Epithelial cell of prostate (primary cell): ENCODE measurements at regions not wholly inside any gene's neighbourhood (a gene's known extent, or its start where the extent isn't known, plus 50 kb on each side); places are given as distances from the start of the nearest gene placed in this dataset.

Source experiments
- DNase-seq: peaks from one replicate; pipeline ENCODE4 v3.0.0-alpha.2; 2011; ENCODE audit warnings: low read depth, low spot score
- H3K27ac ChIP-seq: fragments of 450-650 bp; 2 replicates; pipeline ENCODE4 v1.5.1; 2017; ENCODE audit warnings: mild to moderate bottlenecking

DNA sequence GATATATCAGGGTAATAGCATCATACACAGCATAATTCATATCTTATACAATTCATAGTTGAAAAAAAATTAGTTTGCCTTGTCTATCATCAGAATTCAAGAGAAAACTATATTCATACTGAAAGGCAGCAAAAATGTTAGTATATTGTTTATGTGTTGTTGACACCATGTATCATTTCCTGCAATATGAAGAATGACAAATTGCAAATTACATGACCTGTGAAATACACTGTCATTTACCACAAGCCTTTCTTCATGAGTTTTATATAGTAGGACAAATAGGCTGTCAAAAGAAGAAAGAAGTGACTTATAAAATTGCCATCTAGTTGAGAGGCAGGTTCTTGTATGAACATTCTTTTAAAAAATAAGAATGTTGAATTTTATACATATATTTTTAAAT is 1136.3 kb upstream of the CDH9 start:
- H3K27ac ChIP-seq, result no peak overlapping the region
- DNase-seq, result no peak

DNA sequence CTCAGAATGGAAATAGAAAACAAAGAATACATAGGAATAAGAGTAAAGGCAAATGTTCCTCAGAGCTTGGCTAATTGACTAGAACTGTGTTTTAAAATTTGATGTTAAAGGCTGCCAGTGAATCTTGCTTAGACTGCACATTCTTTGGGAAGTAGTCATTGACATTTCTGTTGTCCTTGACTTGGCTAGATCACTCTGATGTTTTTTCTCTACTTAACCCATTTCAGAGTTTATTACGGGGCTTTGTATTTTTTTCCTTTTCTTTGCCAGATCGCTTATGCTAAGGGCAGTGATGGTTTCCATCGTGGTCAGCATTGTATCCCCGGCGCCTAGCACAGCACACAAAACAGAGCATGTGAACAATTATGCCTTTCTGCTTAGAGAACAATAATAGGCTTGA is 1126.7 kb upstream of the CDH9 start:
- no peak for DNase-seq
- no peak overlapping the region for H3K27ac ChIP-seq

DNA sequence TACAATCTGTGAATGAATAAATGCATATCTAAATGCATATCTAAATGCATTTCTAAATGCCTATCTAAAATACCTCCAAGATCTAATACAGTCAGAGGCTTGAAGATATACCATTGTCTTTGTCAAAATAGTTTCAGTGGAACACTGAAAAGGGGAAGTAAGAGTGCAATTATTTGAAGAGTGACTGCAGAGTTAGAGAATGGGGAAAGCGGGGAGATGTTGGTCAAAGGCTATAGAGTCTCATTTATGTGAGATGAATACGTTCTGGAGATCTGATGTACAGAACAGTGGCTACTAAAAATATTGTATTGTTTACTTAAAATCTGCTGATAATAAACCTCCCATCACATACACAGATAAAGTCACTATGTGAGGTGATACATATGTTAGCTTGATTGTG is 1126.2 kb upstream of the CDH9 start:
- DNase-seq, result no peak
- H3K27ac ChIP-seq, result no peak overlapping the region

DNA sequence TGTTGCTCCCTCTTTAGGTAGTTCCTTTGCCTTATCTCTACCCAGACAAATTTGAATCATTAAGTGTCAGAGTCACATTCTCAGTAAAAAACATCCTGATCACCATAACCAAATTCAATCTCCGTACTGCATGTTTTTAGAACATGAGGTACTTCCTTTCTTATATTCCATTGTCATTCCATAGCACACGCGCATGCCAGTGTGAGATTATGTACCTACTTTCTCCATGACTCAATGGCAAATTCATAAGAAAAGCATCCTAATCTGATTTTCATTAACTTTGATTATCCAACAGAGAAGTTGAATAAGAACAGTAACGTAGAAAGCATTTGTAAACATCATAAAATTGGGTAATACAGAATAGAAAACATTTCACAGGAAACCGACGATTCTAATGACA is 1118.6 kb upstream of the CDH9 start:
- DNase-seq, result no peak
- no peak overlapping the region for H3K27ac ChIP-seq

DNA sequence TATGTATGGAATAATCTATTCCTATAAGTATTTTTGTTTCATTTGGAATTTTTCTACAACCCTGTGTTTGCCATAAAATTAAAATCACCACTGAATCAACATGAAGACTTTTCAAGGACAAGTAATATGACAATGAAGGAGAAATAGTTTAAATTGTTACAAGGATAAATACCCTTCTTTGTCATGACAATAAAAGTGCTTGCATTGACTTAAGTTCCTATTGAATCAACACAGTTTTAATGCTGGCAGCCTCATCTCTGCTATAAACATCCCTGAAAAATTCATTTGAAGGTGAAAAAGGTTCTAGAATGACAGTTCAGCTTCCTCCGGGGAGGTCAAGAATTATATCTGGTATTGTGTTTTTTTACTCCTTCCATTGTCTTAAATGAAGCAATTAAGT is 1105.1 kb upstream of the CDH9 start:
- H3K27ac ChIP-seq, result no peak overlapping the region
- DNase-seq, result no peak

DNA sequence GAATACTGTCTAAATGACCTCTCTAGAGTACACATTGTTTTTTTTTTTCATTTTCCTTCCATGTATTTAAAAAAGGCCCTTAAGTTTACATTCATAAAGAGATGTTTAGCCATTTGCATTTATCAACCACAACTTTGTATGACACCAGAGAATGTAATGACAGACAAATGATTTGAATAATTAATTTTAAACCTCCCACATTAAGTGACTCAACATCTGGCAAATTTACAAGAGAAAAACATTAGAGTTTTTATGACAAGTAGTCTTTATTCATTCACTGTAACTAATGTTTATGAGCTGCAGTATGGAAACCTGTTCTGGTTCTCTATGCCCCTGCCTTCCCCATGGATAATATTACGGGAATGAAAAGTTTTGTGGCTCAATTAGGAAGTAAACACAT is 1093.8 kb upstream of the CDH9 start:
- no peak for DNase-seq
- no peak overlapping the region for H3K27ac ChIP-seq

DNA sequence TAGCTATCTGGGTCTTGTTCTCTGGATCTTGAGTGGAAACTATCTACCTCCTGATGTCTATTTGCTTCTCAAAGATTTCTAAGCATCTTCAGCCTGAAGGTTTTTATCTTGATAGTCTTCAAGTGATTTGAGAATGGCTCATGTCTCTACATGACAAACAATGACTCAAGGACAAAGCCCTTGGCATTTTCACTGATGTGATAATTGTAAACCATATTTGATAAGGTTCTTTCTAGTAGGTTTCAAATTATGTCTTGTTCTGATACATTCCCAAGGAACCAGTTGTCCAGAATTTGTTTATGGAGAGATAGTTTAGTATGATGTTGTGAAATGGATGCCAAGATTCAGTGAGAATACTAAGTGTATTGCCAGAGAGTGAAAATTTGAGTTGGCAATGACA is 1079.3 kb upstream of the CDH9 start:
- no peak overlapping the region for H3K27ac ChIP-seq
- DNase-seq, result no peak

DNA sequence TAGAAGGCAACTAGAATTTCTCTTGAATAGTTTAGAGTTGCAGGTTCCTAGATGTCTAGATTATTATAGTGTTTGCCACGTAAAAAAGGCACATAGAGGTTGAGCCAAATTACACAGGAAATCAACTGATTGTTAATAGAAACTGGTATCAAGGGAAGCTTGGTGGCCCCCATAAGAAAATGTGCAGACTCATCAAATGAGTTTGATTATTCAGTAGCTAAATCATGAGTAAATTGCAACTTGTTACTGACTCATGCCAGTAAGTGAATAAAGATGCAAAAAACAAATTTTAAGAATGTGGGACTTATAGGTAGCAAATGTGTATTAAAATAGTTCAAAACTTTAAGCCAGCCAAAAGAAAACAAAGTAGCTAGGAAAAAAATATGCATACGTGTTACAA is 1078.9 kb upstream of the CDH9 start:
- DNase-seq, result no peak
- H3K27ac ChIP-seq, result no peak overlapping the region

DNA sequence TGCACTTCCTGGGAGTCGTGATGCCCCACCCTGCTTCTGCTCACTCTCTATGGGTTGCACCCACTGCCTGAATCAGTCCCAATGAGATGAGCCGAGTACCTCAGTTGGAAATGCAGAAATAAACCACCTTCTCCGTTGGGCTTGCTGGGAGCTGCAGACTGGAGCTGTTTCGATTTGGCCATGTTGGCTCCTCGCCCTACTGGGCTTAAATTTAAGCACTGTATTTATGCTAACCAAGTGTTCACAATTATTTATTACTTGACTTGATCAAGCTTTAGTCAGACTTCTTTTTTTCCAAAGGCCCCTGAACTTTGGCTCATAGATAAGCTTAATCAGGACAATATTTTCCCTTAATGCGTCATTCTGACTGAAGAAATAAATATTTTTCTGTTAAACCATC is 1072.4 kb upstream of the CDH9 start:
- H3K27ac ChIP-seq, result no peak overlapping the region
- no peak for DNase-seq

DNA sequence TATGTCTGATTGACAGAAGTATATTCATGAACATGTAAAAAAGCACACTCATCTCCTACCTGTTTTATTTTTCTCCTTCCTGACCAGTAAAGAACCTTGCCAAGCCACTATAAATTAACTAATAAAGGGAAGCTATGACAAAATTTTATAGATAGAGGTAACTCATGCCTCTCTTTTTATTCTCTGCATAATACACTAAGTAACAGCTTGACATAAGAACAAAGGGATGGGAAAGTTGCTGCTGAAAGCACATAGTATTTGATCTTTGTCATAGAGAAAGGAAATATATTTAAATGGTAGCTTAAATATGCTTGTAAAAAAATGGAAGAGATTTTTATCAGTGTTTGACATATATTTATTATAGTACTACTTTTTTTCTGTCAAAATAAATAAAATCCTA is 1065.7 kb upstream of the CDH9 start:
- DNase-seq, result no peak
- H3K27ac ChIP-seq, result no peak overlapping the region

DNA sequence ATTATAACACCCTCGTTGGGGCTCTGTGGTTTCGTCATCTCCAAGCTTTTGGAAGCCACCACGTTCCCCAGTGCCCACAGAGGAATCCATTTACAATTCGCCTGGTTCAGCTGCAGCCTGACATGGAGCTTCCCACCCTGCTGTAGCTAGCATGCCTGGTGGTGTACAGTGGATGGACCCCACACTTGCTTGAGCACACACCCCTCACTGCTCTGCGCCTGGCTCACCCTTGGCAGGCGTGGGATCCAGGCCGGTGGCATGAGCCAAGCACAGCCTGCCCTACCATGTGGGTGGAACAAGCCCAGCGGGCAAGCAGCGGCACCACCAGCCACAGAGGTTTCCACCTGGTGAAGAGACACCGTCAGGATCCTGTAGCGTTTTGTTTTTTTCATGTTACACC is 1045.7 kb upstream of the CDH9 start:
- no peak overlapping the region for H3K27ac ChIP-seq
- no peak for DNase-seq

DNA sequence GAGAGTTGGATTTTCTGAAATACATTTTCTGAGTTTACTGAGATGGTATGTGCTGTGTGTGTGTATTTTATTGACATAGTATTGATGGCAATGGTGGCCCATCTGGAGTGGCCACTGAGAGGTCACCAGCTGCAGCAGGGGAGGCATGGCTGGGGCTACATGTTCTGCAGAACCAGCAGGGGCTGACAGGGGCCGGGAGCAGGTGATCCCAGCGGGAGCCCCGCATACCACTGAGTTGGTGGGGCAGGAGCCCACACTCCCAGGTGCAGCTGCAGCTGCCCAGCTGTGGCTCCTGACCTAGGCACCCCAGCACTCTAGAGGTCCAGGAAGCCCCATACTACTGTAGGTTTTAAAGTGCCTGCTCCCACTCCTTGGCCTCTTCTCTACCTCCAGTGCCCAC is 1044.2 kb upstream of the CDH9 start:
- DNase-seq, result no peak
- no peak overlapping the region for H3K27ac ChIP-seq

DNA sequence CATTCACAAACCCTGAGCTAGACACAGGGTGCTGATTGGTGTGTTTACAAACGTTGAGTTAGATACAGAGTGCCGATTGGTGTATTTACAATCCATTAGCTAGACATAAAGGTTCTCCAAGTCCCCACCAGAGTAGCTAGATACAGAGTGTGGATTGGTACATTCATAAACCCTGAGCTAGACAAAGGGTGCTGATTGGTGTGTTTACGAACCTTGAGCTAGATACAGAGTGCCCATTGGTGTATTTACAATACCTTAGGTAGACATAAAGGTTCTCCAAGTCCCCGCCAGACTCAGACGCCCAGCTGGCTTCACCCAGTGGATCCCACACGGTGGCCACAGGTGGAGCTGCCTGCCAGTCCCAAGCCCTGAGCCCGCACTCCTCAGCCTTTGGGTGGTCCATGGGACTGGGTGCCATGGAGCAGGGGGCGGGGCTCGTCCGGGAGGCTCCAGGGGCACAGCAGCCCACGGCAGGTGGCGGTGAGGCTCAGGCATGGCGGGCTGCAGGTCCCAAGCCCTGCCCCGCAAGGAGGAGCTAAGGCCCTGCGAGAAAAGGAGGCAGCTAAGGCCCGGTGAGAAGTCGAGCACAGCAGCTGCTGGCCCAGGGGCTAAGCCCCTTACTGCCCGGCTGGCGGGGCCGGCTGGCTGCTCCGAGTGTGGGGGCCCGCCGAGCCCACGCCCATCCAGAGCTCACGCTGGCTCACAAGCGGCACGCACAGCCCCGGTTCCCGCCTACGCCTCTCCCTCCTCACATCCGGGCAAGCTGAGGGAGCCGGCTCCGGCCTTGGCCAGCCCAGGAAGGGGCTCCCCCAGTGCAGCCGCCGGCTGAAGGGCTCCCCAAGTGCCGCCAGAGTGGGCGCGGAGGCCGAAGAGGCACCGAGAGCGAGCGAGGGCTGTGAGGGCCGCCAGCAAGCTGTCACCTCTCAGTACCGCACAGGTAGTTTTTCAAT is 1039.2 kb upstream of the CDH9 start:
- no peak overlapping the region for H3K27ac ChIP-seq
- DNase-seq, result no peak

DNA sequence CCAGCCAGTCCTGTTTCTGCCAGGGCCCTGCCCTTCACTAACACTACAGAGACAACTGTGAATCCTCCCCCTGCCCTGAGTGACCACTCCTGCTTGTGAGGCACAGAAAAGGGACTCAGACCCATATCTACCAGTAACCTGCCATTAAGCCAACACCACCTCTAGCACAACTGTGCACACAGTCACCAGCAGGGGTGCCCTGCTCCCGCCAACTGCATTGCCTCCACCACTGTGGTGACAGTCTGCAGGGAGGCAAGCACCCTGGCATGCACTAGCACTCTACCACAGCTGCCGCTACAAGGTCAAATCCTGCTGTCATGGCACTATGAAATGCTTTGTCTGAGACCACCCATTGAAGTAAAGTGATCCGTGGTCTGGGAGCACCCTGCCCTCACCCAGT is 1028.5 kb upstream of the CDH9 start:
- no peak for DNase-seq
- H3K27ac ChIP-seq, result no peak overlapping the region

DNA sequence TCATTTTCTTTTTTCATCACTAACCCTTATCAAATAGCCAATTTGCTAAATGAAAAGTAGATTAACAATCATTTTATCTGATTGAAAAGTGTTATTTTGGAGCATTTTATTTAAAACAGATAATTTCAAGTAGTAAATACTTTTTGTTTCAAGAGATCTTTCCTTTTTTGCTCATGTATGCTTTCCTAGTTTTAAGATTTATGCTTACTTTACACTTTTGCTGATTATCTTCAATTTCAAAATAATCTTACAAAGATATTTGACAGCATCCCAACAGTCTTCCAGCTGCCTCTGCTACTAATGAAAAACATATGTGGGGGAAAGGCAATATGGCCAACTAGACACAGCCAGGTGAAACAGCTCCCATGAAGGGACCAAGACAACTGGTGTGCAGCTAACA is 1027.3 kb upstream of the CDH9 start:
- no peak overlapping the region for H3K27ac ChIP-seq
- no peak for DNase-seq

DNA sequence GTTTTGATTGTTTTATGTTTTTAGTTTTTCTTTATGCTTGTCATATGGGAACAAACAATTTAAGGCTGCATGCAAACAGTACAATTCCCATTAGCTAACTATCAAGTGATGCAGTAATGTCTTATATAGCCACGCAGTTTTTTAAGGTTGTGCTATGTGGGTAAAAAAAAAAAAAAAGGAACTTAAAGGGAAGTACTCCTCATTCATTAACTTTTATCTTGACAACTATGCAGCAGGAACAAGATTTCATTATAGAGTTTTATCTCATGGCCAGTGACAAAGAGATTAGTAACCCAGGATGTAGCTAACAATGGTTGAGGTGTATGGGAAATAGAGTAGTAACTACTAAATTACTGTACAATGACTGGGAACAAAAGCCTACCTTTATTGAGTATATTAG is 1008.2 kb upstream of the CDH9 start:
- no peak overlapping the region for H3K27ac ChIP-seq
- no peak for DNase-seq

DNA sequence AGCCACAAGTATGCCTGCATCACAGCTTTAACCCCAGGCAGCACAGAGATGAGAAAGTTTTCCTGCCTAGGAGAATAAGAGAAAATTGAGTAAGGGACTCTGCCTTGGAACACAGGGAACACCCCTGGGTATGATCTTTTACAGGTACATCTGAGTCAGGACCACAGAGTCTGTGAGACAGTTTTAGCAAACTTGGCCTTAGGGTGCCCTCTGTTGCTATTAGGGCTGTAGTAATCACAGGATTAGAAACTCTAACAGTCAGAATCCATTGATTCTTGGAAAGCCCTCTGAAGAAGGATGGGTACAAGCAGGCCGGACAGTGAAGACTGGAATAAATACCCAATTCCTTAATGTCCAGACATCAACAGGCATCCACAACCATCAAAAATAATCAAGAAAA is 989.5 kb upstream of the CDH9 start:
- H3K27ac ChIP-seq, result no peak overlapping the region
- no peak for DNase-seq

DNA sequence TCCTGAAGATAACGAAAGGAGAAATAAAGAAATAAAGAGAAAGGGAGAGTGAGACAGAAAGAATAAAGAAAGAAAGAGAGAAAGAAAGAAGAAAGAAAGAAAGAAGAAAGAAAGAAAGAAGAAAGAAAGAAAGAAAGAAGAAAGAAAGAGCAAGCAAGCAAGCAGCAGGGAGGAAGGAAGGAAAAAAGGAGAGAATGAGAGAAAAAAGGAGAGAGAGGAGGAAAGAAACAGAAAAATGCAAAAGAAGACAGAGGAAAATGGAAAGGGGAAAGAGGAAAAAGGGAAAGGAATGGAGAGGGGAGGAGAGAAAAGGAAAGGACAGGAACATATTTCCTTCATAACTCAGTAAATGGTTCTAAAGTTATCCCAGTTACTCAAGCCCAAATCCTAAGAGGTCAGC is 978.8 kb upstream of the CDH9 start:
- DNase-seq, result no peak
- no peak overlapping the region for H3K27ac ChIP-seq

DNA sequence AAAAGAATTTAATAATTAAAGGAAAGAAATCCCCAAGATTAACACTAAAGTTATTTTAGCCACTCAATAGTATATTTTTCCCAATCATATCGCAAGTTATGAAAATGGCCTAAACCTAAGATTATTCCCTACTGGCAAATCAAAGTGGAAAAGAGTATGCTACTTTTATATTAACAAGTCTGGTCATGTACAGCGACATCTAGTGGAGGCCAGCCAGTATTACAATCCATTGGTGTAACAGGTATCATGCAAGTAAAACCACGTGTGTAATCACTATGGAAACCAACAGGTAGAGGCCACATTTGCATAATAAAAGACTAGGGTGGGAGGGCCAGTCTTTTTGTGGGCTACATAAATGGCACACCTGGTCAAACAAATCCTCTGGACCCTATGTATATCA is 976.4 kb upstream of the CDH9 start:
- peak; percentile 12 for DNase-seq
- H3K27ac ChIP-seq, result no peak overlapping the region

DNA sequence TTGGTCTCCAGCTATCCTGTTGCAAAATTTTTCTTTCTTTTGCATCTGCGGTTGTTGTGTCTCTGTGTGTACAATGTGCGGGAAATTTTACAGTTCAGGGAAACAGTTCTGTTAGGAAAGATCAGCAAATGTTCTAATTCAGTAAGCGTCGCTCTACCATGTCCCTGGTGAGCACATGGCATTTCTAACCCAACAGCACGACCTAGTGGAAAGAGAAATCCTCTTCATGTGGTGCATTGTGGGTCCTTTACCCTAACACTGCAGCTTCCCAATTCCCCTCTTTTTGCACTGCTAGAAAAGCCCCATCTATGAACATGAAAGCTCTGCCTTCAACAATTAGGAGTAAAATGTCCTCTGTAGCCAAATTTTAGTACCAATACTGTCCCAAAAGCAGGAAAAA is 974.2 kb upstream of the CDH9 start:
- no peak overlapping the region for H3K27ac ChIP-seq
- DNase-seq, result no peak

DNA sequence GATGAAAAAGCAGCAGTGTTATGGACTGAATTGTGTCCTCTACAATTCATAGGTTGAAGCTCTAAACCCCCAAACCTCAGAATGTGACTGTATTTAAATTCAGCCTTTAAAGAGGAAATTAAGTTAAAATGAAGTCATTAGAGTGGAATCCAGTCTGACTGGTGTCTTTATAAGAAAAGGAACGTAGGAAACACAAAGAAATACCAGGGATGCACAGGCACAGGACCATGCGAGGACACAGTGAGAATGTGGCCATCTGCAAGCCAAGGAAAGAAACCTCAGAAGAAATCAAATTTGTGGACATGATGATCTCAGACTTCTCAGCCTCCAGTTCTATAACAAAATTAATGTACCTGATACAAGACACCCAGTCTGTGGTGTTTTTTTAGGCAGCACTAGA is 971.2 kb upstream of the CDH9 start:
- no peak for DNase-seq
- H3K27ac ChIP-seq, result peak overlapping the region; percentile 25

DNA sequence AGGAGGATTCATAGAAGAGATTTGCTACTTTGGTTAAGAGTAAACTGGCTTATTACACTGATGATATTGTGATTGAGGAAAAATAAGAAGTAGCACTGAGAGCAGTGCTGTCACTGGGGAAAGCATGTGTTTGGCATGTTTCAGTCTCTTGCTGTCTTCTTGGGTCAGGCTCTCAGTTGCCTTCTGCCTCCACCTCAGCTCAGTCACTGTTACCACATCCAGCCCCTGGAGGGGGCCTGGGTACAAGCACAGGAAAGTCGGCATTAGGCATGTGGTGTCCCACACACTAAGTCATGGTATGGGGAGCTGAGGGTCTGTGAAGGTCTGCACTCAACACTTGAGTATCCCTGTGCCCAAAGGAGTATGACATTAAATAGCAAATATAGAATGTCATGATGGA is 958.3 kb upstream of the CDH9 start:
- no peak for DNase-seq
- H3K27ac ChIP-seq, result no peak overlapping the region
